K562 (cell line): ENCODE measurements at regions not wholly inside any gene's neighbourhood (a gene's known extent, or its start where the extent isn't known, plus 50 kb on each side); places are given as distances from the start of the nearest gene placed in this dataset.

Experiments
- ATAC-seq: fragments of 200-7000 bp; cut with Tn5 transposase; 3 replicates; pipeline ENCODE4 v1.9.1; 2020; ENCODE audit warnings: moderate library complexity
- BruUV-seq: library from RNA; stranded (reverse); fragments of 400-500 nt; replicated peaks from 2 replicates; lab custom pipeline; 2021; lab: Mats Ljungman, UMichigan
- CTCF ChIA-PET: fragments of 300-600 bp; formaldehyde crosslinking; extraction: SDS; loops from one replicate; lab custom pipeline; 2021; ENCODE audit warnings: low intra/inter-chr PET ratio; lab: Yijun Ruan, JAX
- POLR2A ChIA-PET: fragments of 300-600, 350-650 bp; sonication (Branson Sonifier 250); formaldehyde crosslinking; extraction: SDS; loops from one replicate; lab custom pipeline; 2021; ENCODE audit warnings: antibody characterized with exemption, inconsistent platforms; lab: Yijun Ruan, JAX
- DNase-seq, 4 experiments: peaks; one replicate each; pipeline versions ENCODE4 v3.0.0 to v3.0.0-alpha.2; 2011 to 2018; ENCODE audit warnings: low spot score in 3 of 4, mixed read lengths in 3 of 4; ENCODE audit errors: extremely low read depth in 1 of 4
- FAIRE-seq: peaks from 2 replicates; lab custom pipeline; 2011; peaks lifted over from hg19 to GRCh38; lab: Jason Lieb, UNC
- H2AFZ ChIP-seq: 2 replicates; pipeline ENCODE4 v1.6.0; 2011; ENCODE audit warnings: low read depth, low read length, control low read depth, inconsistent platforms
- H3K27ac ChIP-seq: fragments of 200-600 bp; 3 replicates; pipeline ENCODE4 v1.8.0; 2011; ENCODE audit warnings: low read depth, mild to moderate bottlenecking, control low read depth, inconsistent platforms, low read length, moderate library complexity, mixed read lengths; ENCODE audit errors: extremely low read depth
- H3K27me3 ChIP-seq, 2 experiments: fragments of 300-600 bp in 1 of 2; 2 replicates in 1 of 2; 3 replicates in 1 of 2; pipeline versions ENCODE4 v1.6.0 to v1.8.0; 2011; ENCODE audit warnings: inconsistent platforms in 2 of 2, low read length in 2 of 2, mild to moderate bottlenecking in 1 of 2, mixed read lengths in 1 of 2, moderate library complexity in 1 of 2; ENCODE audit not compliant: control insufficient read depth in 2 of 2, insufficient read depth in 2 of 2
- H3K36me3 ChIP-seq: fragments of 300-600 bp; 3 replicates; pipeline ENCODE4 v1.8.0; 2011; ENCODE audit warnings: mild to moderate bottlenecking, low read length, inconsistent platforms; ENCODE audit not compliant: control insufficient read depth, insufficient read depth
- H3K4me1 ChIP-seq, 2 experiments: fragments of 200-600 bp in 1 of 2; replicated peaks in 1 of 2; 2 replicates in 1 of 2; 3 replicates in 1 of 2; pipeline versions ENCODE4 v1.5.1 to v1.8.0; 2011; ENCODE audit warnings: inconsistent platforms in 2 of 2, low read length in 2 of 2, mild to moderate bottlenecking in 1 of 2, mixed read lengths in 1 of 2, moderate library complexity in 1 of 2; ENCODE audit not compliant: control insufficient read depth in 2 of 2, insufficient read depth in 2 of 2
- H3K4me2 ChIP-seq: 2 replicates; pipeline ENCODE4 v1.6.1; 2011; ENCODE audit warnings: low read length, control low read depth, inconsistent platforms, mixed read lengths; ENCODE audit not compliant: insufficient read depth
- H3K4me3 ChIP-seq: fragments of 200-600 bp; sonication (generic), shearing (Covaris generic); 2 replicates; pipeline ENCODE4 v1.5.1; 2016; ENCODE audit warnings: control low read depth, inconsistent platforms
- H3K79me2 ChIP-seq: fragments of 200-600 bp; 3 replicates; pipeline ENCODE4 v1.8.0; 2011; ENCODE audit warnings: low read length, inconsistent platforms; ENCODE audit not compliant: control insufficient read depth, insufficient read depth
- H3K9ac ChIP-seq, 2 experiments: 2 replicates each; pipeline versions ENCODE4 v1.6.0 to v1.6.1; 2011; ENCODE audit warnings: low read depth in 2 of 2, low read length in 2 of 2, control low read depth in 1 of 2, inconsistent platforms in 1 of 2, mild to moderate bottlenecking in 1 of 2, mixed read lengths in 1 of 2; ENCODE audit not compliant: insufficient read depth in 1 of 2
- H3K9me1 ChIP-seq: one replicate; pipeline ENCODE4 v1.6.0; 2011; ENCODE audit warnings: inconsistent platforms, mild to moderate bottlenecking, low read length, moderate library complexity; ENCODE audit not compliant: control insufficient read depth, insufficient read depth
- H3K9me3 ChIP-seq: replicated peaks from 2 replicates; pipeline ENCODE4 v1.5.1; 2011; ENCODE audit warnings: low read depth, low read length, inconsistent platforms; ENCODE audit not compliant: control insufficient read depth, insufficient read depth
- H4K20me1 ChIP-seq: replicated peaks from 2 replicates; pipeline ENCODE4 v1.6.1; 2011; ENCODE audit warnings: low read length, inconsistent platforms, mixed read lengths; ENCODE audit not compliant: control insufficient read depth, insufficient read depth
- RNF219 ChIP-seq: fragments of 250-450 bp; sonication (Bioruptor Pico); IDR thresholded peaks from 2 replicates; pipeline ENCODE4 v1.5.0; 2022; ENCODE audit warnings: mild to moderate bottlenecking
- USF1 ChIP-seq: sonication (generic); formaldehyde crosslinking; IDR thresholded peaks from 2 replicates; pipeline ENCODE4 v1.9.0; 2022; ENCODE audit warnings: mild to moderate bottlenecking, missing genetic modification reagents
- ZNF398 ChIP-seq: fragments of 250-450 bp; sonication (Bioruptor Pico); IDR thresholded peaks from 2 replicates; pipeline ENCODE4 v1.8.0; 2021; ENCODE audit warnings: moderate library complexity, mild to moderate bottlenecking, inconsistent platforms
- ZNF696 ChIP-seq: fragments of 250-450 bp; sonication (Bioruptor Pico); conservative IDR thresholded peaks from 2 replicates; pipeline ENCODE4 v1.4.0; 2020; ENCODE audit warnings: mild to moderate bottlenecking, moderate library complexity
- ZSCAN29 ChIP-seq: fragments of 450-650 bp; IDR thresholded peaks from 2 replicates; pipeline ENCODE4 v1.6.1; 2017
- WGBS: fragments of 100-300 bp; shearing (Covaris generic); methylation state at CpG from one replicate; pipeline ENCODE4 v1.1.6; 2016; ENCODE audit warnings: low coverage, mixed read lengths; ENCODE audit not compliant: insufficient coverage; ENCODE audit errors: missing lambda C conversion rate; 5-methylcytosine and 5-hydroxymethylcytosine counted together
- in situ Hi-C: fragments of 300-500 bp; cut with MboI; formaldehyde crosslinking; loops from 4 replicates; pipeline ENCODE4 v1.15.0; 2018; ENCODE audit warnings: inconsistent platforms, mixed read lengths
- intact Hi-C: fragments of 100-400 bp; cut with micrococcal nuclease; formaldehyde crosslinking; loops from 2 replicates; pipeline ENCODE4 v1.14.2; 2022

- Histone ChIP-seq H3K79me2 (no peaks in the 10 kb centered on the region), H3K27ac (no peak overlapping the region), H3K36me3 (no peaks in the 10 kb centered on the region), H3K9ac (no peak overlapping the region), H3K9me1 (no peaks in the 10 kb centered on the region), H3K4me3 (no peak overlapping the region), H3K9me3 (no peaks in the 10 kb centered on the region), H4K20me1 (no peaks in the 10 kb centered on the region), H2AFZ (no peak overlapping the region), H3K4me2 (no peak overlapping the region), H3K27me3 (no peaks in the 10 kb centered on the region), H3K4me1 (no peaks in the 10 kb centered on the region)
- no peak for TF ChIP-seq ZNF398
- TF ChIP-seq ZNF696 (CRISPR knock-in tag) = no peak
- no peak for TF ChIP-seq RNF219 (CRISPR knock-in tag)
- TF ChIP-seq USF1 = no peak
- TF ChIP-seq ZSCAN29 = no peak
- CTCF ChIA-PET = no interaction called here
- ATAC-seq (no peak), FAIRE-seq (no peak), DNase-seq (no peak)
- WGBS = 30% methylated on average over 2 of the region's 2 CpGs
- POLR2A ChIA-PET = interaction anchor here (1.6 kb wide), 1 partner anchor 18 kb away, joined by 4 read pairs; no protein-coding TSS in a partner anchor
- BruUV-seq = no TSS peak
- in situ Hi-C loops = no loop called here
- intact Hi-C loops = no loop called here
These were observed 635.0 kb upstream of the FANCL start for GRCh38 chr2:58876126-58876525.
